AG10803 (cell line): ENCODE measurements at regions not wholly inside any gene's neighbourhood (a gene's known extent, or its start where the extent isn't known, plus 50 kb on each side); places are given as distances from the start of the nearest gene placed in this dataset.
A peak's percentile ranks its signal among the peaks of the same experiment; 100 is the strongest.

ENCODE experiments used
- DNase-seq: peaks from one replicate; pipeline ENCODE4 v3.0.0; 2010; ENCODE audit warnings: low read depth
- H3K4me3 ChIP-seq: 2 replicates; pipeline ENCODE4 v1.5.1; 2011; ENCODE audit warnings: mild to moderate bottlenecking, low read length, control low read depth
- CTCF ChIP-seq: conservative IDR thresholded peaks from 2 replicates; pipeline ENCODE4 v1.5.1; 2011; ENCODE audit warnings: mild to moderate bottlenecking, low read length, control low read depth, inconsistent platforms

GRCh38 chr5:123864578-123864977 is 352.6 kb downstream of the CSNK1G3 start:
- no peak for DNase-seq
- TF ChIP-seq CTCF: no peak
- H3K4me3 ChIP-seq: no peak overlapping the region

- no peak overlapping the region for H3K4me3 ChIP-seq
- no peak for TF ChIP-seq CTCF
- no peak for DNase-seq
These were observed 347.0 kb downstream of the CSNK1G3 start for GRCh38 chr5:123858938-123859337.

- TF ChIP-seq CTCF: no peak
- DNase-seq: peak; percentile 41
These were observed 344.8 kb downstream of the CSNK1G3 start for GRCh38 chr5:123856766-123857165.

GRCh38 chr5:123855609-123856008 is 343.6 kb downstream of the CSNK1G3 start:
- no peak overlapping the region for H3K4me3 ChIP-seq
- no peak for TF ChIP-seq CTCF
- no peak for DNase-seq

More at GRCh38 chr5:123856766-123857165, 344.8 kb downstream of the CSNK1G3 start:
- H3K4me3 ChIP-seq: no peak overlapping the region

- H3K4me3 ChIP-seq: no peak overlapping the region
- DNase-seq: no peak
- TF ChIP-seq CTCF: no peak
These were observed 333.6 kb downstream of the CSNK1G3 start for GRCh38 chr5:123845356-123846100.

- TF ChIP-seq CTCF: no peak
- no peak overlapping the region for H3K4me3 ChIP-seq
These were observed 332.9 kb downstream of the CSNK1G3 start for GRCh38 chr5:123844873-123845272.

GRCh38 chr5:123835421-123835820 is 323.4 kb downstream of the CSNK1G3 start:
- no peak for TF ChIP-seq CTCF
- H3K4me3 ChIP-seq: no peak overlapping the region
- no peak for DNase-seq

More at GRCh38 chr5:123844873-123845272, 332.9 kb downstream of the CSNK1G3 start:
- peak; percentile 28 for DNase-seq
